GM18907 (cell line): ENCODE measurements at regions not wholly inside any gene's neighbourhood (a gene's known extent, or its start where the extent isn't known, plus 50 kb on each side); places are given as distances from the start of the nearest gene placed in this dataset.

ENCODE experiments used
- ATAC-seq: cut with Tn5 transposase; IDR thresholded peaks from one replicate; pipeline ENCODE4 v1.9.1; 2021; ENCODE audit warnings: mild to moderate bottlenecking, moderate library complexity; ENCODE audit not compliant: unreplicated experiment

DNA sequence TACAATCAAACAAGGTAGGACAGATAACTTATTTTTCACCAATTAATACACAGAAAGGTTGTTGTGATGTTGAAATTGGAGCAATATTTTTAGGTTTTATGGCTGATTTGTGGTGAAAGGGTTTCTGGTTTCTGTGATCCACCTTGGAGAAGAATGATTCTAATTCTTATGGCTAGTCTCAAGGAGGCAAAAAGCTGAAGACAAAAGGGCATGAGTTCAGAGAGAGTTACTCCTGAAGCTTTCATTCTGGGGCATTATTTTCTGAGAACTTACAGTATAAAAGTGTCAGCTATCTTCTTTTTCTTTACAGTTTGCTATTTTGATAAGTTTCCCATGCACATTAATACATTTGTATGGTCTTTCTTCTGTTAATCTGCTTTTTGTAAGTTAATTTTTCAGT is 372.4 kb upstream of the CCDC179 start:
- no peak for ATAC-seq

DNA sequence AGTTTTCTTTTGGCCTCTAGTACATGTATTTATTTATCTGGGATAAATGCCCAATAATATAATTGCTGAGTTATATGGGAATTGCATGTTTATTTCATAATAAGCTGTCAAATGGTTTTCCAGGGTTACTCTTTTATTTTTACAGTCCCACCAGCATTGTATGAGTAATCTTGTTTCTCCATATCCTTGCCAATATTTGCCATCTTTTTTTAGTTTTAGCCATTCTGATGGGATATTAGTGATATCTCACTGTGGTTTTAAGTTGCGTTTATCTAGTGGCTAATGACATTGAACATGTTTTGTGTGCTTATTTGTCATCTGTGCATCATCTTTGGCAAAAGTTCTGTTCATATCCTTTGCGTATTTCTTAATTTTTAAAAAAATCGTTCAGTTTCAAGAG is 372.8 kb upstream of the CCDC179 start:
- ATAC-seq, result no peak

DNA sequence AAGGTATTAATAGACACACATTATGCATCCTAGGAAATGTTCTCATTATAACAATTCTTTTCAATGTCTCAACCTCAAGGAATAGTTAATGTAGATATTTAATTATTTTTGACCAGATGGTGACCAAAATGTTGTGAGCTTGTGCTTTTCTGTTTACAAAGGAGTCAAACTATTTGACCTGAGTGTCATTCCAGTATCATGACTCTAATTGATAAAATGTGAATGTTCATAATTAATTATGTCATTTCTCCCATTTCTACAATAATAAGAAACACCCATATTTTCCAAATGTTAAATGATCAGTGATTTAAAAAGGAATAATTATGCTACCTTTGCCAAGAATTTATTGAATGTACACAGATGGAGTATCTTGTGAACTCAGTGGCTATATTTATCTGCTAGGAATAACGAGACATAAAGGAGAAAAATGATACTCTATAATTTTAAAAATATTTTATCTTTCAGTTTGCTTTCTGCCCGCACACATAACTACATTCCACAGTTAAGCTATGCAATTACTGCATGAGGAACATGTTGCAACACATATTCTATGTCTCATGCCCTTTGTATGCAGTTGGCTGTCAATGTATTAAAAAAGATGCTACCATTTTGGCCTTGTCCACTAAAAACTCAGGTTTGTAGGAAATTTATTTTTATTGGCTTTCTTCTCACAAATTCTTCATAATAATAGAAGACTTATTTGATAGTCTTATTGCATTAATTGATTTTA is 376.7 kb upstream of the CCDC179 start:
- no peak for ATAC-seq

DNA sequence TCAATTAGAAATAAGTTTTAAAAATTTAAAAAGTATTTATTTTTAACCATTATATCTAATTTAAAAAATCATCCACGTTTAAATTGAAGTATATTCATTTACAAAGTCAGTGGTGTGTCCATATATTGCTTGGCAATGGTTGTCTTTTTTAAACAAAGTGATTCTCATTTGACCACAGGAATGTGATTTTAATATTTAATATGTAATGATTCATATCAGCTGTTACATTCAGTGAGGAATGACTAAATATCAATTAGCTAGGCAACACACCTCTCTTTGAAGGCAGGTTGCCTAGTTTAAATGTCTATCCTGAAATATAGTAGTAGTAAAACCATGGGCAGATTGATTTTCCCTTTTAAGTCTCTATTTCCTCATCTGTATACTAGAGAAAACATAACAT is 392.2 kb upstream of the CCDC179 start:
- no peak for ATAC-seq

DNA sequence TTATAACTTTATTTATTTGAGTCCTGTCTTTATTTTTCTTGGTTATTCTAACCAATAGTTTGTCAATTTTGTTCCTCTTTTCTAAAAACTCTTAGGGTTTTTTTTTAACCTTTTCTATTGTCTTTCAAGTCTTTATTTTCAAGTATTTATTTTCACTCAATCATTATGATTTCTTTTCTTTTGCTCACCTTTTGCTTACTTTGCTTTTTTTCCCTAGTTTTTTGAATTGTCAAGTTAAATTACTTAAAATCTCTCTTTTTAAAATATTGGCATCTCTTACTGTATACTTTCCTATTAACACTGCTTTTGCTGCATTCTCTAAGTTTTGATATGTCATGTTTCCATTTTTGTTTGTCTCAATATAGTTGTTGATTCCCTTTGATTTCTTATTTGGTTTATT is 396.8 kb upstream of the CCDC179 start:
- no peak for ATAC-seq

DNA sequence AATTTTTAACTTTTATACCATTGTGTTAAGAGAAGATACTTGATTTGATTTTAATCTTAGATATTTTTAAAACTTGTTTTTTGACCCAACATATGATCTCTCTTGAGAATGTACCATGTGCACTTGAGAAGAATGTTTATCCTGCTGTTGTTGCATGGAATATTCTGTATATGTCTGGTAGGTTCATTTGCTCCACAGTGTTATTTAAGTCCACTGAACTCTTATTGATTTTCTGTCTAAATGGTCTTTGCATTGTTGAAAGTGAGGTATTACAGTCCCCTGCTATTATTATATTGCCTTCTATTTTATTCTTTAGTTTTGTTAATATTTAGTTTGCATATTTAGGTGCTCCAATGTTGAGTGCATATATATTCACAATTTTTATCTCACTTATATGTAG is 397.3 kb upstream of the CCDC179 start:
- no peak for ATAC-seq

DNA sequence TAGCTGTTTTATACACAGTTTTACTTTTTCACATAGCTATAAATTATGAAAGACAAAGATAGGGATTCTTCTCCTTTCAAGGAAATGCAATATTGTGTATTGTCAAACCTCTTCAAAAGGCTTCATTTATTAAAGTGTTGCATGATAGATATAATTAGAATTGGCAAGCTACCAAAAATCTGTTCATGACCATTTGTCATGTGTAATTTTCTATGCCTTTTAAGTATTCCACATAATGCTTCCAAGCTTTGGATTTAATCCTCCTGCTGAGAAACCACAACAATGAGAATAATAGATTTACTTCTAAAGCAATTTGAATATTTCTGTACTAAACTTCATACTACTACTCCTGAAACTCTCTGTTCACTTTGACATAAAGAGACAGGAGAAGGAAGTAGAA is 403.2 kb upstream of the CCDC179 start:
- no peak for ATAC-seq

DNA sequence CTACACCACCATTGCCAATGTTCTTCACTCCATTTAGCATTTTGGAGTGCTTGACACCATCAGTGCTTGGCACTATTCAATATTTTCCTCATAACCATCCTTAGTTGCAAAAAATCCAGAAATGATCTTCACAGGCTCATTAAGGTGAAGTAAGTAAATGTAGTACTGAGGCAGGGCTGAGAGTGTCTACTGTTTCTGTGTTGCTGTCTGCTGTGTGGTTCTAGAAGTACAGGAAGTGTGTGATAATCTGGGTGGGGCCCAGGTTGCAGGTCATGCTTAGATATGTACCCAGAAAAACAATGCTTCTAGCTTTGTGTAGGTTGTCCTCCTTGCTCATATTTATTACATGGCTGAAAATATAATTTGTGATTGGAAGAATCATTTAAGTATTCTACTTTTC is 411.8 kb upstream of the CCDC179 start:
- ATAC-seq, result no peak

DNA sequence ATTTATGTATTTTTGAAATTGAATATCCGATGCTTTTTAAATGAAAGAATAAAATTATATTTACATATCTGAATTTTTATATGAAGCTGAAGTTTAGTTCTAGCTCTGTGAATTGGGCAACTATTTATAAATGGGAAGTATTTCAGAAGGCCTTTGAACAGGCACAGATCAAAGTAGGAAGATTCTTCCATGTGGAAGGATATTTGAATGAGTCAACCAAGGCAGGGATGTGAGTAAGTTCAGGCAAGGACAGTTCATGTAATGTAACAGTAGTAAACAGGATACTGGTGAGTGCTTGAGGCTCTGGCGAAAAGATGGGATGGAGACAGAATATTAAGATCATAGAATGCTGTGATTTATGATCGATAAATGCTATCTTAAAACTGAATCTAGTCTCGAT is 417.8 kb upstream of the CCDC179 start:
- ATAC-seq, result no peak

DNA sequence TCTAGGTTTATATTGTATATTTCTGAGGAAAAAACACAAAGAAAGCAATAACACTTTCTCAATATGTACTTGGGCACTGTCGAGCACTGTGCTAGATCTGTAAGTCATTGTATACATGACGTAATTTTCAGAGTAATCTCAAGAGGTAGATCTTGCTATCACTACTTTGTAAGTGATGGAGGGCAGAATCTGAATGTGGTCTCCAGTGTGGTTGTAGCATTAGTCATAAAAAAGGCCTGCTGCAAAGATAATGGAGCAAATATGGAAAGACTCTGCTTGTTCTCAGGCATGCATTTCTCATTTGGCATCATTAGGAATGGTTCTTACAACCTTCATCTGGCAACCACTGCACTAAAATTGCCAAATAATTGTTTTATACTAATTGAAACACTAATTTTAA is 419.8 kb upstream of the CCDC179 start:
- ATAC-seq, result no peak

DNA sequence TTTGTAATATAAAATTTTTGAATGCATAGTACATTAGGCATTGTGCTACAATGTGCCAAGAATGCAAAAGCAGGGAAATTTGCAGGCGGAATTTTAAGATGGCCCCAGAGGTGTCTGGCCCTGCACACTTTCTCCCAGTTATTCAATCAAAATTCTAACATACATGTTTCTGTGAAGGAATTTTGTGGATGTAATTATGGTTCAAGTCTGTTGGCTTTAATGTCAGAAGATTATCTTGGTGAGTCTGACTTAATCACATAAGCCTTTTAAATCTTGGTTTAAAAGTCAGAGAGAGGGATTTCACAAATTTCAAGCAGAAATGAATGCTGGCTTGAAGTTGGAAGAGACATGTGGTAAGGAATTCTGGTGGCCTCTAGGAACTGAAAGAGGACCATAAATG is 423.4 kb upstream of the CCDC179 start:
- ATAC-seq, result no peak

DNA sequence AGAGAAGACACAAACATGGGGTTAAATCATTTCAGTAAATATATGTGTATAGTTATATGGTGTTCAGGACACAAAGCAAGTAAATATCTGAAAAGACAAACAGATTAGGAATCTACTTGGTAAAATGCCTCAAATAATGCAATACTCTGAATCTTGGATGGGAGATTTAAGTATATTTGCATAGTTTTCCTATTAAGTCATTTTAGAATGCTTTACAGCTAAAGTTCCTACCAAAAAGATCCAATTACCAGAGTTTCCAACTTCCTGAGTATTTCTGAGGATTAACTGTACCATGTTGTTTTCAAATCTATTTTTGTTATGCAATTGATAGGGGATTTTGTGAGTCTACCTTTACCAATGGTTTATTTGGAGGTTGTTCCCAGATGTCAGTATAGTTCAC is 424.4 kb upstream of the CCDC179 start:
- ATAC-seq, result no peak

DNA sequence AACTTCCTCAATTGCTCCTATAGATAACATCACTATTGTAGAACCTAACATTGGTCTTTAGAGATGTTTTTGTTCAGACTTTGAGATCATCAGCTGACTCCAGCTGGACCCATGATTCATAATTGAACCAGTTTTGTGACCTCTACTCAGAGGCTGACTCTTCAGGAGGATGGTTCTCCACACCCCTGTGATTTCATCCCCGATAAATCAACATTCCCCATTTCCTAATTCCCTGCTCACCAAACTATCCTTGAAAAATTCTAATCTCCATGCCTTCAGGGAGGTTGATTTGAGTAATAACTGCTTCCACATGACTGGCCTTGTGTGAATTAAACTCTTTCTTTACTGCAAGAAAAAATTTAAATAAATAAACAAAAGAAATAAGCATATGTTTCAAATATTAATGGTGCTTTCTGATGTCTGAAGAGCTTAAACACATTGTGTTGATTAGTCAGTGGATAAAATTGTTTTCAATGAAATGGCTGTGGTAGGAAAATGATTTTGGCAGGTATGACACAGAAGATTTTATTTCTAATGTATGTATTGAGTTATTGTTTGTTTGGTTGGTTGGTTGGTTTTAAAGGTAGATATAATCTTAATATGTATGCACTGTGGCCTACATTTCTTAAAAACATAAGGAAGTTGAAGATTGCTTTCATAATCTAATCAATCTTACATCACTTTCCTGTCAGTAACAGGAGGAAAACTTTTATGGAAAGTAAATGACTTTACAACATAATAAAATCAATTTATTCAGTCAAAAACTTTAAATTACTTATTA is 427.9 kb upstream of the CCDC179 start:
- no peak for ATAC-seq

DNA sequence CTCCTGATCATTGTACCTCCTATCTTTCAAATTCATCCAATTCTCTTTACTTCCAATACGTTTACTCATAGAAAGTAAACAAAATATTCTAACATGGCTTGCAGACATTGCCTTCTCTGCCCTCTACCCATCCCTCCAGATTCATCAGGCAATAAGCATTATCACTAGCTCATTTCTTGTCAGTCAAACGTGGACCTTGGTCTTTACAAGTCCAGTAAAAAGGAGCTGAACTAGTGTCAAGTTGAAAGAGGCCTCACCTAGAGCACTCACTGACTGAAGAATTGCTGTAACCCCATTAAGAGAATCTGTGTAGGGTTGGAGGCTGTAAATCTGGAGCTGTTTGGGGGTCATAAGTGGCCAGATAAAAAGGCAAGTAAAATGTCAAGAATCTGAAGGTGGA is 435.0 kb upstream of the CCDC179 start:
- no peak for ATAC-seq

DNA sequence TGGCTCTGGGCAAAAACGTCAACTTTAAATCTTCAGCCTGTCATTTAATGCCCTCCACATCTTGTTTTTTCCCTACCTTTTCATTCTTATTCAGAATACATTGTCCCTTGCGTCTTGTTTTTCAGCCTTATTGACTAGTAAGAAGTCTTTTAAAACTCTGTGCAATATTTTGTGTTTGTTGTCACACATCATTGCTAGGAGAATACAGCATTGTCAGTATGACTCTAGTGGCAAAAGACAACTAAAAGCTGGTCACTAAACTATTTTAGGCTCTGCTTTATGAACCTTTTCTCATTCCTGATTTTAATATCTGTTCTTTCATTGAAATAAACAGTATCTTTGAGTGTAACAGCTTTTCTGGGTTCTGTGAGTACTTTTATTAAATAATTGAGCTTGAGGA is 447.8 kb upstream of the CCDC179 start:
- no peak for ATAC-seq

DNA sequence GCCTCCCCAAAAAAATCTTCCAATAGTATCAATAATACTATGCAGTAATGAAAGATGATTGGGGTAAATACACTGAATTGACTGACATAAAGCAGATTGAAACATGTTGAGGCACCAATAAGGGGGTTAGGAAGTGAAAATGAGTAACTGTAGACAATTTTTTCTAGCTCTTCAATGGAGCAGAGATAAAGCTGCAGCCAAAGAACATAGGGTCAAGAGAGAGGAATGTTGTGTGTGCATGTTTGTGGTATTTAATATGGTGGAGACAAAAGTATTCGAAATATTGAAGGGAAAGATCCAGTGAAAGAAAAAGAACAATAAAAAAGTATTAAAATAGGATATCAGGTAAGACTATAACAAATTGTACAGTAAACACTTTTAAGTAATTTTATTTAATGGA is 450.0 kb upstream of the CCDC179 start:
- no peak for ATAC-seq

DNA sequence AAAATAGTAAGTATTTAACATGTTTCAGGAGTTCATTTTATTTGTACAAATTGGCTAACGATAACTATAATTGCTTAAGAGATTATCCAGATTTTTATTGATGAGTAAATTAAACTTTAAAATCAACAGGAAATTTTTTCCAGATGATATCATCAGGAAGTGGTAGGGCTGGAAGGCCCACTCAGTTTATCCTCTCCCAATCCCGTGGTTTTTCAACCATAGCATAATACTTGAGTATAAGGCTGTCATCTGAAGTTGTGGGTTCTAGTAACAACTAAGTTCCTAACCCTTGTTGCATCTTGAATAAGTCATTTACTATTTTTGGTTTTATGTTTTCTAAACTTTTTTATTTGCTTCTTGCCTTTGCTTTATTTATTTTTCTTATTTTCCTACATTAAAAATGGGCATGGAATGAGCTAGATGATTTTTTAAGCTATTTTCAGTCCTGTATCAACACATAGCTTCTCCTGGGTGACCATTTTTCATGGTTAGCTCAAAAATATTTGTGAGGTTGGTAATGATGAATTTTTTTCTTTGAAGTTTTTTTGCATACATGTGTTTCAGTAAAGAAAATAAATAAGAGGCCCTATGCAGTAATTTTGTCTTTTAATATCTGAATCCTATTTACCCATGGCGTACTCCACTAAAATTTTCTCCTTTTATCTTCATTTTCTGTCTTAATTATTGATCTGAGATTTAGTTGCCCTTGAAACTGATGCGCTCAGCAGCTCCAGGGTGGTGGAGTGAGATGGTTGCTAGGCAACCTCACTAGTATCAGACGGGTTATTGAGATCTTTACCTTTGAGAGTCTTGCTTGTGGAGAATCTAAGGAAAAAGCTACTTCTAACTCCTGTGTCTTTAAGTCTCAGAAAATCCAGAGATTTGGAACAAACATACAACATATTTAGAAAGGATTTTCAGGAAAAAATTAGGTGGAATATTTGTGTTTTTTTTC is 452.0 kb upstream of the CCDC179 start:
- no peak for ATAC-seq

DNA sequence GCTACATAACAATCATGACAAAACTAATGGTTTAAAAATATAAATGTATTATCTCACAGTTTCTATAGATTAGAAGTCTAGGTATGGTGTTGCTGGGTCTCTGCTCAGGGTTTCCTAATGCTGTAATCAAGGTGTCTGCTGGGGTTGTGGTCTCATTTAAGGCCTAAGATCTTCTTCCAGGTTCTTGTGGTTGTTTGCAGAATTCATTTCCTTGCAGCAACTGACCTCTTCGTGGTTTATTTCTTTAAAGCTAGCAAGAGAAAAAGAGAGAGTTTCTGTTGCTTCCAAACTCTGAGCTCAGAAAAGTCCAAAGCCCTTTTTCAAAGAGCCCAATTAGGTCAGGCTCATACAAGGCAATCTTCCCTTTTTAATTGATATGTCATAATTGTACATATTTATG is 452.7 kb upstream of the CCDC179 start:
- no peak for ATAC-seq

DNA sequence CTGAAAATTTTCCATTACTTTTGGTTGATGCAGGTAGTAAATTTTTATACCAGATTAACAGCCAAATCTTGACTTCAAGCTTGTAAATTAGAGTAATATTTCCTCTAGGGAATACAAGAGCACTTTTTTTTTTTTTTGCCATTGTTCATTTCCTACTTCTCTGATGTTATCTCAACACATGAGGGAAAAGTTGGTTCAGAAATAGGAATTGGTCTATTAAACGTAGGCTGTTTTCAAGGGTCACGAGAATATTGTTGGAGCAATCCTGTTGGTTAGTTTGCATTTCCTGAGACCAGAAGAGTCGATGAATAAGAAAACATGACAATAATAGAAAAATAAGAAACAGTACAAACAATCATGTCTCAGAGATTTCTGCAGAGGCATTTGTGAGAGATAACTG is 453.9 kb upstream of the CCDC179 start:
- ATAC-seq, result no peak

DNA sequence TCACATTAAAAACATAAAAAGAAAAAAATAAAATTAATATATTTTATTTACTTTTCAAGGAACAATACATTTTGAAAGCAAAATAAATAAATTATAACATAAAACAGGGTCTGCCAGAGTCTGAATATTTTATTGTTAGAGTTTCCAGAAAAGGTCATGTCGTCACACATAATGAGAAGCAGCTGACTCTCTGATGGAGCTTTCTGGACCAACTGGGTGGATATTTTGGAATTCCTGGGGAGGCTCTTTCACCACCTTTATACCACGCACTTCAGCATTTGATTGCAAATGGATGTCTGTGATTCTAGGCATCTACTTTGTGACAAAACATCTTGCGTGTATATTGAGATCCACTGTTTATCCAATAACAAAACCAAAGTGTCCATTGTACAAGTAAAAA is 455.0 kb upstream of the CCDC179 start:
- ATAC-seq, result no peak

DNA sequence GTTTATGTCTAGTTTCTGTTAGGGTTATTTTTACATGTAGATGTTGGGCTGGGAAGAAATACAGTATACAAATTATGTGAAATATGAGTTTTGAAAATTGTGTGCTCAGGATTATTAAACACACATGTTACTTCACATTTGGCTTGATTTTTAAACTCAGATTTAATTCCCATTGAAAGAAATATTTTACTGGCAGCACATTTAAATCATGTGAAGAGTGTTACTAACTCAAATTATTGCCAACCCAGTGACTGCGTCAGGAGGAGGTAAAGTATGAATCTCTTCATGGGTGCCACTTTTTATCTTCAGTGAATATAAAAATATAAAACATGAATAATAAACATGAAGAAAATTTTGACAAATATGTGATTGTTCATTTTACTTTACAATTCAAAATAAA is 457.5 kb upstream of the CCDC179 start:
- no peak for ATAC-seq

DNA sequence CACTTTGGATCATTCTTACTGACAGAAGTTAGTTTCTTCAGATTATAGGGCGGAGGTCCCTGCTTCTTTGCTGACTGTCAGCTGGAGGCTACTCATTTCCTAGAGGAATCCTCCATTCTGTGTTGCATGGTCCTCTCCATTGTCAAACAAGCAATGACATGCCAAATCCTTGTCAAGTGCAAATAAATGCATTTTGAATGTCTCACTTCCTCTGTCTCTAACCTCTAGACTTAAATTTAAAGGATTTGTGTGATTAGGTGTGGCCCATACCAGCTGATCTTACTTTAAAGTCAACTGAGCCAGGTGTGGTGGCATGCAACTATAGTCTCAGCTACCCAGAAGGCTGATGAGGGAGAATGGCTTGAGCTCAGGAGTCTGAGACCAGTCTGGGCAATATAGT is 458.4 kb upstream of the CCDC179 start:
- ATAC-seq, result no peak
